IPS-18a (cell line): ENCODE measurements at regions not wholly inside any gene's neighbourhood (a gene's known extent, or its start where the extent isn't known, plus 50 kb on each side); places are given as distances from the start of the nearest gene placed in this dataset.
"Not testable (repeated sequence)": the region's sequence is repeated elsewhere in the genome, so short reads cannot be mapped to it uniquely, and the experiment has no call there.

ENCODE experiments used
- H3K27ac ChIP-seq: one replicate; pipeline ENCODE4 v1.5.1; 2013; ENCODE audit warnings: low read length
- H3K27me3 ChIP-seq: one replicate; pipeline ENCODE4 v1.6.1; 2013; ENCODE audit warnings: mild to moderate bottlenecking, low read length; ENCODE audit not compliant: control insufficient read depth, insufficient read depth
- H3K36me3 ChIP-seq: one replicate; pipeline ENCODE4 v1.6.1; 2013; ENCODE audit warnings: low read depth, low read length; ENCODE audit not compliant: control insufficient read depth
- H3K4me1 ChIP-seq: one replicate; pipeline ENCODE4 v1.6.1; 2013; ENCODE audit warnings: low read depth, low read length; ENCODE audit not compliant: control insufficient read depth
- H3K4me3 ChIP-seq: one replicate; pipeline ENCODE4 v1.5.1; 2013; ENCODE audit warnings: low read length
- H3K9ac ChIP-seq: one replicate; pipeline ENCODE4 v1.6.1; 2013; ENCODE audit warnings: mild to moderate bottlenecking, low read length, moderate library complexity
- H3K9me3 ChIP-seq: one replicate; pipeline ENCODE4 v1.6.1; 2013; ENCODE audit warnings: low read depth, low read length; ENCODE audit not compliant: control insufficient read depth

DNA sequence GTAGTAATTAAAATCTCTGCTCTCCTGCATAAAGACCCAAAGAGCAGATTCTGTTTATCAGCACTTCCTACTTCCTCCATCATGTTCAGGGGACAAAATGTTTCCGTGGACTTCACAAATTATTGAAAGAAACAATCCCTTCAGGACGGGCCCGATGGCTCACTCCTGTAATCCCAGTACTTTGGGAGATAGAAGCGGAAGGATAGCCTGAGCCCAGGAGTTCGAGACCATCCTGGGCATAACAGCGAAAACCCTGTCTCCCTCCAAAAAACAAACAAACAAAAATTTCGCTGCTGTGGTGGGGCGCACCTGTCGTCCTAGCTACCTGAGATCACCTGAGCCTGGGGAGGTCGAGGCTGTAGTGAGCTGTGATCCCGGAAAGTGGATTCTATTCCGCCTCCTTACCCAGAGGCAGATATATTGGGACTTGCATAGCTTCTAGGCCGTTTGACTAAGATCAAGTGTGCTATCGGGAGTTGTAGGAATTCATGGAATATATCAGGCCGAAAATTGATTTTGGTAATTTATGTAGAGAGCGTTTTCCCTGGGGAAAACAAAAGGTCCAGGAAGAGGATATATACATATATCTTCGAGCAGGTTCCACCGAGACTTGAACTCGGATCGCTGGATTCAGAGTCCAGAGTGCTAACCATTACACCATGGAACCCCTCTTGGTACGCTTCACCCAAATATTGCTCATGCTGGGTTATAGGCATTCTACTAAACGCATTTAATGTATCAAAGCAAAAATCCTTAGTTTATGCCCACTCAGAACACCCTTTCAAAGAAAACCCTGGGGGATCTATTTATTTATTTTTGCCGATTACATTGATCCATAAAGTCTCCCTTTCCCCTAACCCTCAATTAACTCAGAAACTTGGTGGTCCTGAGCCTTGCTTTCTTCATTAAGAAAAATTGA, 74.5 kb upstream of the ZNF184 start:
- no peaks in the 10 kb centered on the region for H3K4me1 ChIP-seq
- peaks cover 22% of the 10 kb centered on the region for H3K27me3 ChIP-seq
- H3K36me3 ChIP-seq = no peaks in the 10 kb centered on the region
- H3K9ac ChIP-seq = peak overlapping the region; percentile 66
- no peaks in the 10 kb centered on the region for H3K9me3 ChIP-seq
- H3K4me3 ChIP-seq = peak overlapping the region; percentile 99
- no peak overlapping the region for H3K27ac ChIP-seq

DNA sequence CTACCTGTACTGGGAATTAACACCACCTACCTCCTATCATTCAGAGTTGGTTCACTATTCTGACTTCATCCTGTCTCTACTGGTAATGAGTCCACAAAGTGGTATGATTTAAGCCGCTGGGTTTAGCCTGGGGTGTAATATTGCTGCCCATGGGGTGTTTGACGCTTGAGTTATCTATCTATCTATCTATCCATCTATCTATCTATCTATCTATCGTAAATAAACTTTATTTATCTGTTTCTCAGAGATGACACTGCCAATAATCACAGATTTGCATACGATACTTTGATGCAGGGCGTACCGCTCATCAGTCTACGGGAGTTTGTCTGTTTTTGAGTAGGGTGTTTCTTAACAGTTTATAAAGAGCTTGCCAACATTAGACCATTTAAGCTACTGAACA, 73.6 kb upstream of the ZNF184 start:
- no peaks in the 10 kb centered on the region for H3K4me1 ChIP-seq
- H3K27me3 ChIP-seq = peaks cover 22% of the 10 kb centered on the region
- H3K27ac ChIP-seq = no peak overlapping the region
- no peak overlapping the region for H3K9ac ChIP-seq
- H3K9me3 ChIP-seq = no peaks in the 10 kb centered on the region
- no peaks in the 10 kb centered on the region for H3K36me3 ChIP-seq
- H3K4me3 ChIP-seq = no peak overlapping the region

DNA sequence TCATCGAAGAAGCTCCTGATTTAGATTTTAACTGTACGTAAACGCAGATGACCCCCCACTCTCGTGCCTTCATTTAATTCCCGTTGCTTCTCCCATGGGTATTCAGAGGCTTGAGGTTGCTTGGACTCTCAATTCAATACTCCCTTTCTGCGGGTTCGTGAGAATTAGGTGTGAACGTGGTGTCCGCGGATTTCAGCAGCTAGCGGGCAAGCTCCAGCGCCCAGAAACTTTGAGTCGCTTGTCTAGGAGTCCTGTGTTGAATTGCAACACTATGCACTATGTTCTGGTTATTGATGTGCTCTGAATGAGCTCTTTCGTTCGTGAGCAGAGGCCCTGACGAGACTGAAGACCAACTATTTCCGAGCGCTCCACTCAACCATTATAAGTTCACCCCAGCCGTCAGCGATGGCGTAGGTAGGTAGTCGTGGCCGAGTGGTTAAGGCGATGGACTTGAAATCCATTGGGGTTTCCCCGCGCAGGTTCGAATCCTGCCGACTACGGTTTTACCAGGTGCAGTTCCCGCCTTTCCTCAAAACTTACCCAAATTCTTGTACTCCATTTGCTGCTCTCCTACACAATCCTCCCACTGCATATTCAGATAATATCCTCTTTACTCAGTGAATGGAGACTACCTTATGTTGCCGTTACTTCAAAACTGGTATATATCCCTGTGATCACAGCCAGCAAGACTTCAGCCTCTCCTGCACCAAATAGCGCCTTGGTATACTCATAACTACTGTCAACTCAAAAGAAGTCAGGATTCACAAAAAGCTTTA, 72.6 kb upstream of the ZNF184 start:
- no peak overlapping the region for H3K27ac ChIP-seq
- H3K9ac ChIP-seq = peak overlapping the region; percentile 61
- no peaks in the 10 kb centered on the region for H3K9me3 ChIP-seq
- H3K36me3 ChIP-seq = no peaks in the 10 kb centered on the region
- peak overlapping the region; percentile 87 for H3K4me3 ChIP-seq
- H3K27me3 ChIP-seq = peaks cover 22% of the 10 kb centered on the region
- no peaks in the 10 kb centered on the region for H3K4me1 ChIP-seq

DNA sequence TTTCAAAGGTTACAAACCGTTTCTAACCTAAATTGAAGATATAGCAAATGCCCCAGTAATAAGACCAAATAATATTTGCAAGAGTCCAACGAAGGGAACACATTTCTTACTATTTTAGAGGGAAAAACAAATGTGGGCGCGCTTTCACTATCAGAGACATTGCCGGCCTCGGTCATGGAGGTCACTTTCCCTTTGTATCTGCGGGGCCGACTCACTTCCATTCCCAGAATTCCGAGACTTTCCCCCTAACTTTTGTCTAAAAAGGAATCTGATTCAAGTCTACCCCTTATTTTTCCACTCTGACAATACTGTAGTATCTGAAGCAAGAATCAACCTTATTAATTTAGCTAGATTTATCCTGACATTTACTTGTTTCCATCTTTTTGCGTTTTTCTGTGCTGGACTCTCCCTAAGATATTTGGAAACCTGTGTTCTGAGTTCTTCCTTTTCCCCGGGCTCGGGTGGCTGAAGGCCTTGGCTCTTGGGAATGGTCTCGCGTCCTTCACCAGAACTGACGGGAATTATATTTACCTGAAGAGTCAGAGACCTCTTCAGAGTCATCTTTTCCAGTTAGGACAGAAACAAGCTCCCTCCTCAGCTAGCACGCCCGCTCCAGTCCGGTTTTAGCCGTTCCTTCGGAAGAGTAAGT, 71.8 kb upstream of the ZNF184 start:
- Histone ChIP-seq H3K4me1 (no peaks in the 10 kb centered on the region), H3K4me3 (peak overlapping the region; percentile 87), H3K27ac (no peak overlapping the region), H3K9ac (peak overlapping the region; percentile 61), H3K9me3 (no peaks in the 10 kb centered on the region), H3K27me3 (peaks cover 22% of the 10 kb centered on the region), H3K36me3 (no peaks in the 10 kb centered on the region)

DNA sequence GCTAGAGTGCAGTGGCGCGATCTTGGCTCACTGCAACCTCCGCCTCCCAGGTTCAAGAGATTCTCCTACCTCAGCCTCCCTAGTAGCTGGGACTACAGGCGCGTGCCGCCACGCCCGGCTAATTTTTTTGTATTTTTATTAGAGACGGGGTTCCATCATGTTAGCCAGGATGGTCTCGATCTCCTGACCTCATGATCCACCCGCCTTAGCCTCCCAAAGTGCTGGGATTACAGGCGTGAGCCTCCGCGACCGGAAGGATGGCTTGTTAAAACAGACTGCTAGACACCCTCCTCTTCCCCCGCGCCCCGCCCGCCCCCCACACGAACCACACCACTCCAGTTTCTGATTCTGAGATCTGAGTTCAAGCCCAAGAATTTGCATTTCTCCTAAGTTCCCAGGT, 71.2 kb upstream of the ZNF184 start:
- H3K27me3 ChIP-seq = peaks cover 22% of the 10 kb centered on the region
- peak overlapping the region; percentile 61 for H3K9ac ChIP-seq

DNA sequence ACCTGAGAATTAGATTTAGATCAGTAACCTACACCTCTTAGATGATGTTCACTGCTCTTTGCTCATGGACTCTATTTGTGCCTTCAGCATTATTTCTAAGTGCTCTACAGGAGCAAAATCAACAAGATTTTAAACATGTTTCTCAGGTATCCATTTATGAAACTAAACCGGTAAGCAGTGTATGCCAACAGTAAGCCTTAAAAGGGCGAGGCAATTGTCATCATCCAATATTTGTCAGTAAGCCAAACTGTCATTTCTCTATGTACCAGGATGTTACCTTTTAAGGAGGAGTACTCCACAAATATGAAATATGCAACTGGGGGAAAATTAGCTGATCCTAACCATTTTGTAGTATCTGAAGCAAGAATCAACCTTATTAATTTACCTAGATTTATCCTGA, 69.6 kb upstream of the ZNF184 start:
- H3K4me1 ChIP-seq = no peaks in the 10 kb centered on the region
- no peak overlapping the region for H3K9ac ChIP-seq
- no peaks in the 10 kb centered on the region for H3K9me3 ChIP-seq
- H3K27ac ChIP-seq = no peak overlapping the region
- H3K27me3 ChIP-seq = peaks cover 22% of the 10 kb centered on the region
- no peak overlapping the region for H3K4me3 ChIP-seq
- H3K36me3 ChIP-seq = no peaks in the 10 kb centered on the region

More for the DNA sequence above, 71.2 kb upstream of the ZNF184 start:
- not testable (repeated sequence) for H3K36me3 ChIP-seq, H3K9me3 ChIP-seq, H3K27ac ChIP-seq, H3K4me1 ChIP-seq
- peak overlapping the region; percentile 87 for H3K4me3 ChIP-seq

DNA sequence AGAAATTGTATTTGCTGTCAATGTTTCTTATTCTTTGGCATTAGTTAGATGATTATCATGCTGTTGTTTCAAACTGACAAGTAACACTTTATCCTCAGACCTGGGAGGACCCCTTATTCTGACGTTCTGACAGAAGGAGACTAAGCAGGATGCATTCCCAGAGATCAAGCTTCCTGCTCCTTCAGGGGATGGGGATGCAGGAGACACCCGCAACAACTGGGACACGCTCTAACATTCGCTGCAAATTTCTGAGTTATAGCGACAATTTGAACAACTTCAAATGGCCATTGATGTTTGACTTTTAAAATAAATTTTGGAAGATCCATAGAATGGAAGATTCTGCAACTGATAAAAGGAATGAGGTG, 69.0 kb upstream of the ZNF184 start:
- H3K4me1 ChIP-seq = no peaks in the 10 kb centered on the region

DNA sequence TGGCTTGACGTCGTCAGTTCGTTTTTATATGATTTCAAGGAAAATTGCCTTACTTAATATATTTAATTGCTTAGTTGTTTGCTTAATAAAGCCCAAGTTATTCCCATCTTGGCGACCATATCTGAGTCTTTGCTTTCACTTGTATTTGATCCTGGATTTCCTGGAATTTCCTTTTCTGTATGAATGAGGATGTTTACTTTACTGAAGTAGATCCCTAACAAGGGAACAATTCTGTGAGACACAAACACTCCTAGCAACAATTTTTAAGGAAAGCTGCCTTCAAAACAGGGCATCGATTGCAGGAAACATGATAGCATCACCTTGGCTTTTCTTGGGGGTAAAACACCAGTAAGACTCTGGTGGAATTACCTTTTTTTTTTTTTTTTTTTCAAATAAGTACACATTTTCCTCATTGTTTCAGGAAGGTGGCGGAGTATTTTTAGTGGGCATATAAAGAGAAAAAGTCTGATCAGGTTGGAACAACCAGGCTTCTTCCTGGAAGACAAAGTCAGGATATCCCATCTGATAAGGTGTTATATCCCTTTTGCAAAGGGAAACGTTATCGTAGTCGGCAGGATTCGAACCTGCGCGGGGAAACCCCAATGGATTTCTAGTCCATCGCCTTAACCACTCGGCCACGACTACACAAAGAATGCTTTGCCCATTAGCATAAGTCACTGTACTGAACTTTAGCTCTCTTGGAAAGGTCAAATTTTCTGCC, 68.5 kb upstream of the ZNF184 start:
- Histone ChIP-seq H3K27me3 (peaks cover 17% of the 10 kb centered on the region), H3K9ac (no peak overlapping the region), H3K36me3 (no peaks in the 10 kb centered on the region), H3K4me1 (no peaks in the 10 kb centered on the region), H3K27ac (no peak overlapping the region), H3K4me3 (peak overlapping the region; percentile 13), H3K9me3 (no peaks in the 10 kb centered on the region)

More for the DNA sequence above, 69.0 kb upstream of the ZNF184 start:
- Histone ChIP-seq H3K27me3 (peaks cover 21% of the 10 kb centered on the region), H3K4me3 (peak overlapping the region; percentile 13), H3K9ac (no peak overlapping the region), H3K9me3 (no peaks in the 10 kb centered on the region), H3K36me3 (no peaks in the 10 kb centered on the region), H3K27ac (no peak overlapping the region)

DNA sequence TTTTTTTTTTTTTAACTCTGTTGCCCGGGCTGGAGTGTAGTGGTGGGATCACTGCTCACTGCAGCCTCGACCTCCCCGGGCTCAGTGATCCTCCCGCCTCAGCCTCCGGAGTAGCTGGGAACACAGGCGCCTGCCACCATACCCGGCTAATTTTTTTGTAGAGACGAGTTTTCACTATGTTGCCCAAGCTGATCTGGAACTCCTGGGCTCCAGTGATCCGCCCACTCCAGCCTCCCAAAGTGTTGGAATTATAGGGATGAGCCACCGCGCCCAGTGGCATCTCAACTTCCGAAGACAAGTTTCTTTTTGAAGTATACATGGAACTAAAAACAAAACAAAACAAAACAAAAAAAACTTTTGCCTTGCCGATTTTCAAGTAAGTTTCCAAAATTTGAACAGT, 66.6 kb upstream of the ZNF184 start:
- no peaks in the 10 kb centered on the region for H3K9me3 ChIP-seq

DNA sequence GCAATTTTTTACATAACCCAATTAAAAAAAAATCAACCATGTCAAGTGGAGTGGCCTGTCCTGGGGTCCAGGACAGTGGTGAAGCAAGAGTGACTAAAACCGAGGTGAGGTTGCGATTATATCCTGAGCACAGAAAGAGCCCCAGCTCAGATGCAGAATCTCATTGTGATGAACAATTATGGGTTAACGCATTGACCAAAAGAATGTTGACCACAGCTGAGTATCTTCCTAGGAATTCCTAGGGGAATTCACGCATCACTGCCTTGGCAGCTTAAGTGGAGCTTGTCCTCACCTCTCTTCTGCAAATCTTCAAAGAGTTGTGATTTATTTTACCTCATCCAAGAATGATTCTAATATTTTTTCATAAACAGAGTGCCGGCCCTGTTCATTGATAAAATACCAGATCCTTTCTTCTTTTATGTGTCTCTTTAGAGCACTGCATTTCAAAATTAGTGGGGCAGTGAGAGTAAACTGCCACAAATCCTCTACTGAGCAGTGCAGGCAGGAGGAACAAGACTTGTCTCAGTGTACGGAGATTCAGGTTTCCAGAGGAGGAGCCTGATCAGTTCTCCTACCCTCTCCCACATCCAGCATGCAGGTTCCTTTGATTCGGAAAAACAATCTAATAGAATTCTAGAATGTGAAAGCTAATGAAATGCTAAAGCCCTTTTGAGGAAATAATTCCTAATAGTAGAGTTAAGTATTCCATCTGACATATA, 60.1 kb upstream of the ZNF184 start:
- no peaks in the 10 kb centered on the region for H3K27me3 ChIP-seq
- no peak overlapping the region for H3K27ac ChIP-seq
- no peaks in the 10 kb centered on the region for H3K4me1 ChIP-seq
- no peak overlapping the region for H3K9ac ChIP-seq
- no peaks in the 10 kb centered on the region for H3K36me3 ChIP-seq
- H3K9me3 ChIP-seq = no peaks in the 10 kb centered on the region
- no peak overlapping the region for H3K4me3 ChIP-seq

More for the DNA sequence above, 66.6 kb upstream of the ZNF184 start:
- H3K27ac ChIP-seq = no peak overlapping the region
- H3K9ac ChIP-seq = no peak overlapping the region
- no peaks in the 10 kb centered on the region for H3K36me3 ChIP-seq
- peaks cover 12% of the 10 kb centered on the region for H3K27me3 ChIP-seq
- H3K4me1 ChIP-seq = no peaks in the 10 kb centered on the region
- no peak overlapping the region for H3K4me3 ChIP-seq
